Stimulated activated naive B cell treated with anti-CD40 and anti-IgM and Interleukin-4, amounts not matched to agents 10 μg/mL and 1 μg/mL and 100 μg/mL, for 72 hours (primary cell): ENCODE measurements at regions not wholly inside any gene's neighbourhood (a gene's known extent, or its start where the extent isn't known, plus 50 kb on each side); places are given as distances from the start of the nearest gene placed in this dataset.

ENCODE experiments used
- ATAC-seq, 2 donors: fragments of 150-1000 bp; cut with Tn5 transposase; replicated peaks; 2 replicates each; pipeline ENCODE4 v1.10.0; 2021; ENCODE audit warnings: moderate library complexity in 1 of 2
- DNase-seq: peaks from one replicate; pipeline ENCODE4 v3.0.0; 2021
- H3K27ac Mint-ChIP-seq: one replicate; pipeline ENCODE4 v1.8.0; 2022; ENCODE audit warnings: mild to moderate bottlenecking, mixed read lengths
- H3K27me3 Mint-ChIP-seq, 2 donors: one replicate each; pipeline ENCODE4 v1.8.0; 2022; ENCODE audit warnings: mixed read lengths in 2 of 2
- H3K36me3 Mint-ChIP-seq, 2 donors: one replicate each; pipeline ENCODE4 v1.8.0; 2022; ENCODE audit warnings: mixed read lengths in 2 of 2, mild to moderate bottlenecking in 1 of 2
- H3K4me1 Mint-ChIP-seq, 2 donors: one replicate each; pipeline ENCODE4 v1.8.0; 2022; ENCODE audit warnings: mixed read lengths in 2 of 2, mild to moderate bottlenecking in 1 of 2
- H3K4me3 Mint-ChIP-seq, 2 donors: one replicate each; pipeline ENCODE4 v1.8.0; 2022; ENCODE audit warnings: mild to moderate bottlenecking in 2 of 2, mixed read lengths in 2 of 2, moderate library complexity in 1 of 2
- H3K9me3 Mint-ChIP-seq, 2 donors: one replicate each; pipeline ENCODE4 v1.8.0; 2022; ENCODE audit warnings: mixed read lengths in 2 of 2, mild to moderate bottlenecking in 1 of 2

- ATAC-seq, result no peak
- H3K4me3 Mint-ChIP-seq, result no peak overlapping the region
- H3K27ac Mint-ChIP-seq, result no peak overlapping the region
- no peaks in the 10 kb centered on the region for H3K27me3 Mint-ChIP-seq
- no peaks in the 10 kb centered on the region for H3K36me3 Mint-ChIP-seq
- no peak for DNase-seq
- peaks cover 0 to 3% of the 10 kb centered on the region in 2 donors for H3K4me1 Mint-ChIP-seq
- peaks cover 0 to 2% of the 10 kb centered on the region in 2 donors for H3K9me3 Mint-ChIP-seq
Measured at GRCh38 chr12:63298386-63298930, 147.5 kb upstream of the AVPR1A start.

GRCh38 chr12:63294327-63294632 is 143.3 kb upstream of the AVPR1A start:
- peaks cover 0 to 3% of the 10 kb centered on the region in 2 donors for H3K9me3 Mint-ChIP-seq
- DNase-seq (no peak), ATAC-seq (no peak)
- H3K4me1 Mint-ChIP-seq, result no peaks in the 10 kb centered on the region
- H3K27me3 Mint-ChIP-seq, result no peaks in the 10 kb centered on the region
- H3K36me3 Mint-ChIP-seq, result no peaks in the 10 kb centered on the region
- H3K27ac Mint-ChIP-seq, result no peak overlapping the region
- H3K4me3 Mint-ChIP-seq, result no peak overlapping the region

- H3K27ac Mint-ChIP-seq, result no peak overlapping the region
- no peaks in the 10 kb centered on the region for H3K4me1 Mint-ChIP-seq
Measured at GRCh38 chr12:63292471-63293221, 141.6 kb upstream of the AVPR1A start.

GRCh38 chr12:63276537-63277365 is 125.8 kb upstream of the AVPR1A start:
- H3K4me3 Mint-ChIP-seq, result no peak overlapping the region
- no peak overlapping the region for H3K27ac Mint-ChIP-seq
- DNase-seq, result no peak
- no peaks in the 10 kb centered on the region for H3K36me3 Mint-ChIP-seq
- no peaks in the 10 kb centered on the region for H3K27me3 Mint-ChIP-seq
- H3K4me1 Mint-ChIP-seq, result no peaks in the 10 kb centered on the region
- H3K9me3 Mint-ChIP-seq, result peaks cover 0 to 1% of the 10 kb centered on the region in 2 donors
- ATAC-seq, result peak; percentile 48 to 50

More at GRCh38 chr12:63292471-63293221, 141.6 kb upstream of the AVPR1A start:
- no peak for ATAC-seq
- no peak for DNase-seq
- H3K27me3 Mint-ChIP-seq, result no peaks in the 10 kb centered on the region
- peaks cover 0 to 3% of the 10 kb centered on the region in 2 donors for H3K9me3 Mint-ChIP-seq
- H3K4me3 Mint-ChIP-seq, result no peak overlapping the region
- no peaks in the 10 kb centered on the region for H3K36me3 Mint-ChIP-seq

- Mint-ChIP-seq H3K9me3 (peaks cover 13 to 25% of the 10 kb centered on the region in 2 donors), H3K27ac (no peak overlapping the region), H3K36me3 (no peaks in the 10 kb centered on the region), H3K4me1 (no peaks in the 10 kb centered on the region), H3K27me3 (no peaks in the 10 kb centered on the region), H3K4me3 (no peak overlapping the region)
- DNase-seq (no peak), ATAC-seq (no peak)
Measured at GRCh38 chr12:63266988-63267387, 116.0 kb upstream of the AVPR1A start.

- Mint-ChIP-seq H3K27me3 (no peaks in the 10 kb centered on the region), H3K4me1 (no peaks in the 10 kb centered on the region), H3K4me3 (no peak overlapping the region), H3K9me3 (peaks cover 10 to 22% of the 10 kb centered on the region in 2 donors), H3K27ac (no peak overlapping the region), H3K36me3 (no peaks in the 10 kb centered on the region)
- DNase-seq (no peak), ATAC-seq (no peak)
Measured at GRCh38 chr12:63264629-63265028, 113.6 kb upstream of the AVPR1A start.

GRCh38 chr12:63250486-63250885 is 99.5 kb upstream of the AVPR1A start:
- no peak overlapping the region for H3K4me3 Mint-ChIP-seq
- H3K36me3 Mint-ChIP-seq, result no peaks in the 10 kb centered on the region
- peaks cover 0 to 1% of the 10 kb centered on the region in 2 donors for H3K9me3 Mint-ChIP-seq
- H3K4me1 Mint-ChIP-seq, result no peaks in the 10 kb centered on the region
- H3K27ac Mint-ChIP-seq, result no peak overlapping the region
- ATAC-seq (no peak), DNase-seq (no peak)
- H3K27me3 Mint-ChIP-seq, result no peaks in the 10 kb centered on the region

GRCh38 chr12:63238892-63239291 is 87.9 kb upstream of the AVPR1A start:
- Mint-ChIP-seq H3K4me1 (no peaks in the 10 kb centered on the region), H3K27ac (no peak overlapping the region), H3K4me3 (no peak overlapping the region), H3K9me3 (peaks cover 4 to 5% of the 10 kb centered on the region in 2 donors), H3K27me3 (no peaks in the 10 kb centered on the region), H3K36me3 (no peaks in the 10 kb centered on the region)
- no peak for ATAC-seq
- DNase-seq, result no peak

- H3K27ac Mint-ChIP-seq, result no peak overlapping the region
- no peaks in the 10 kb centered on the region for H3K4me1 Mint-ChIP-seq
- no peak for DNase-seq
- no peaks in the 10 kb centered on the region for H3K36me3 Mint-ChIP-seq
- H3K4me3 Mint-ChIP-seq, result no peak overlapping the region
- H3K9me3 Mint-ChIP-seq, result peaks cover 0 to 4% of the 10 kb centered on the region in 2 donors
- no peak for ATAC-seq
- no peaks in the 10 kb centered on the region for H3K27me3 Mint-ChIP-seq
Measured at GRCh38 chr12:63232896-63233295, 81.9 kb upstream of the AVPR1A start.

GRCh38 chr12:63228853-63229252 is 77.9 kb upstream of the AVPR1A start:
- Mint-ChIP-seq H3K27ac (no peak overlapping the region), H3K4me3 (no peak overlapping the region)

GRCh38 chr12:63226792-63227463 is 75.9 kb upstream of the AVPR1A start:
- no peak overlapping the region for H3K4me3 Mint-ChIP-seq
- H3K9me3 Mint-ChIP-seq, result no peaks in the 10 kb centered on the region
- no peaks in the 10 kb centered on the region for H3K27me3 Mint-ChIP-seq
- no peaks in the 10 kb centered on the region for H3K4me1 Mint-ChIP-seq
- ATAC-seq, result no peak
- no peaks in the 10 kb centered on the region for H3K36me3 Mint-ChIP-seq
- DNase-seq, result no peak
- H3K27ac Mint-ChIP-seq, result no peak overlapping the region

More at GRCh38 chr12:63228853-63229252, 77.9 kb upstream of the AVPR1A start:
- peaks cover 0 to 4% of the 10 kb centered on the region in 2 donors for H3K9me3 Mint-ChIP-seq
- no peak for DNase-seq
- H3K27me3 Mint-ChIP-seq, result no peaks in the 10 kb centered on the region
- ATAC-seq, result no peak
- H3K4me1 Mint-ChIP-seq, result no peaks in the 10 kb centered on the region
- H3K36me3 Mint-ChIP-seq, result no peaks in the 10 kb centered on the region

- no peak overlapping the region for H3K27ac Mint-ChIP-seq
- H3K27me3 Mint-ChIP-seq, result no peaks in the 10 kb centered on the region
- no peaks in the 10 kb centered on the region for H3K4me1 Mint-ChIP-seq
- no peak overlapping the region for H3K4me3 Mint-ChIP-seq
- H3K36me3 Mint-ChIP-seq, result no peaks in the 10 kb centered on the region
- H3K9me3 Mint-ChIP-seq, result peaks cover 0 to 2% of the 10 kb centered on the region in 2 donors
- ATAC-seq, result no peak
- no peak for DNase-seq
Measured at GRCh38 chr12:63224396-63224795, 73.4 kb upstream of the AVPR1A start.

GRCh38 chr12:63223128-63223527 is 72.1 kb upstream of the AVPR1A start:
- H3K27ac Mint-ChIP-seq, result no peak overlapping the region
- H3K4me1 Mint-ChIP-seq, result no peaks in the 10 kb centered on the region
- H3K4me3 Mint-ChIP-seq, result no peak overlapping the region
- DNase-seq (no peak), ATAC-seq (no peak)
- no peaks in the 10 kb centered on the region for H3K27me3 Mint-ChIP-seq
- peaks cover 0 to 2% of the 10 kb centered on the region in 2 donors for H3K9me3 Mint-ChIP-seq
- H3K36me3 Mint-ChIP-seq, result no peaks in the 10 kb centered on the region

GRCh38 chr12:63222582-63222981 is 71.6 kb upstream of the AVPR1A start:
- no peak for DNase-seq
- Mint-ChIP-seq H3K9me3 (peaks cover 0 to 2% of the 10 kb centered on the region in 2 donors), H3K27ac (no peak overlapping the region), H3K27me3 (no peaks in the 10 kb centered on the region), H3K36me3 (no peaks in the 10 kb centered on the region), H3K4me1 (no peaks in the 10 kb centered on the region), H3K4me3 (no peak overlapping the region)
- ATAC-seq, result no peak
